ENCODE measurements at regions not wholly inside any gene's neighbourhood (a gene's known extent, or its start where the extent isn't known, plus 50 kb on each side); places are given as distances from the start of the nearest gene placed in this dataset.

DNA sequence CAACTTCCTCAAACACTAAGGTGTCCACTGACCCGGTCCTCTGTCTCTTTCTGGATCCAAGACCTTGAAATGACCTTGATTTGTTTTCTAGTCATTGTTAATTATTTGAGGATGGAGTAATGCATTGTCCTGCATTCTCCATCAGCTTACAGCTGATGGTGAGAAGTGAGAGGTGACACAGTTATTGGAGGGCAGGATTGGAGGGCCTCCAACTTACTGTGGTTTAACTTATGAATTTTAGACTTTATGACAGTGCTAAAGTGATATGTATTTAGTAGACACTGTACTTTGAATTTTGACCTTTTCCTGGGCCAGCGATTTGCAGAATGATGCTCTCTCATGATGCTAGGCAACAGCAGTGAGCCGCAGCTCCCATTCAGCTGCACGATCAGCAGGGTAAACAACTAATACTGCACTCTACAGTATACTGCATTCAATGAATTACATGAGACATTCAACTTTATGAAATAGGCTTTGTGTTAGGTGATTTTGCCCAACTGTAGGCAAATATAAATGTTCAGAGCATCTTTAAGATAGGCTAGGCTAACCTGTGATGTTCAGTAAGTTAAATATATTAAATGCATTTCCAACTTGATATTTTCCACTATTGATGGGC is 200.0 kb upstream of the MEX3C start:
- no peak for TF ChIP-seq POLR2AphosphoS5 (IDR thresholded peaks at IDR 0.05; ENCODE audit: insufficient read depth in 1 of 2, low read depth in 1 of 2)
- TF ChIP-seq, protein P1, sequence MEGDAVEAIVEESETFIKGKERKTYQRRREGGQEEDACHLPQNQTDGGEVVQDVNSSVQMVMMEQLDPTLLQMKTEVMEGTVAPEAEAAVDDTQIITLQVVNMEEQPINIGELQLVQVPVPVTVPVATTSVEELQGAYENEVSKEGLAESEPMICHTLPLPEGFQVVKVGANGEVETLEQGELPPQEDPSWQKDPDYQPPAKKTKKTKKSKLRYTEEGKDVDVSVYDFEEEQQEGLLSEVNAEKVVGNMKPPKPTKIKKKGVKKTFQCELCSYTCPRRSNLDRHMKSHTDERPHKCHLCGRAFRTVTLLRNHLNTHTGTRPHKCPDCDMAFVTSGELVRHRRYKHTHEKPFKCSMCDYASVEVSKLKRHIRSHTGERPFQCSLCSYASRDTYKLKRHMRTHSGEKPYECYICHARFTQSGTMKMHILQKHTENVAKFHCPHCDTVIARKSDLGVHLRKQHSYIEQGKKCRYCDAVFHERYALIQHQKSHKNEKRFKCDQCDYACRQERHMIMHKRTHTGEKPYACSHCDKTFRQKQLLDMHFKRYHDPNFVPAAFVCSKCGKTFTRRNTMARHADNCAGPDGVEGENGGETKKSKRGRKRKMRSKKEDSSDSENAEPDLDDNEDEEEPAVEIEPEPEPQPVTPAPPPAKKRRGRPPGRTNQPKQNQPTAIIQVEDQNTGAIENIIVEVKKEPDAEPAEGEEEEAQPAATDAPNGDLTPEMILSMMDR (IDR thresholded peaks at IDR 0.05), result no peak
- no peak for TF ChIP-seq POLR2A (IDR thresholded peaks at IDR 0.05)

All from vagina (tissue), 2 donors.